Astrocyte (in vitro differentiated cells and primary cell): ENCODE measurements at regions not wholly inside any gene's neighbourhood (a gene's known extent, or its start where the extent isn't known, plus 50 kb on each side); places are given as distances from the start of the nearest gene placed in this dataset.

Source experiments
- DNase-seq: peaks from one replicate; pipeline ENCODE4 v3.0.0-alpha.2; 2010; ENCODE audit warnings: low read depth
- FAIRE-seq: peaks from 2 replicates; lab custom pipeline; 2011; peaks lifted over from hg19 to GRCh38; lab: Jason Lieb, UNC
- H2AFZ ChIP-seq: 2 replicates; pipeline ENCODE4 v1.6.0; 2012; ENCODE audit warnings: low read depth, low read length, inconsistent platforms
- H3K27ac ChIP-seq: 2 replicates; pipeline ENCODE4 v1.5.1; 2011; ENCODE audit warnings: low read depth, low read length, inconsistent platforms
- H3K27me3 ChIP-seq: 2 replicates; pipeline ENCODE4 v1.6.0; 2011; ENCODE audit warnings: low read length, inconsistent platforms; ENCODE audit not compliant: insufficient read depth
- H3K36me3 ChIP-seq: 2 replicates; pipeline ENCODE4 v1.5.1; 2011; ENCODE audit warnings: low read length, inconsistent platforms; ENCODE audit not compliant: insufficient read depth
- H3K4me1 ChIP-seq: 2 replicates; pipeline ENCODE4 v1.5.1; 2011; ENCODE audit warnings: low read length, inconsistent platforms; ENCODE audit not compliant: insufficient read depth
- H3K4me2 ChIP-seq: 2 replicates; pipeline ENCODE4 v1.6.0; 2012; ENCODE audit warnings: low read length, inconsistent platforms
- H3K4me3 ChIP-seq: 2 replicates; pipeline ENCODE4 v1.5.1; 2011; ENCODE audit warnings: low read depth, mild to moderate bottlenecking, low read length, inconsistent platforms; ENCODE audit not compliant: insufficient read depth
- H3K79me2 ChIP-seq: 2 replicates; pipeline ENCODE4 v1.6.0; 2012; ENCODE audit warnings: mild to moderate bottlenecking, low read length, inconsistent platforms; ENCODE audit not compliant: insufficient read depth
- H3K9ac ChIP-seq: 2 replicates; pipeline ENCODE4 v1.6.0; 2012; ENCODE audit warnings: mild to moderate bottlenecking, low read length, inconsistent platforms
- H3K9me3 ChIP-seq: 2 replicates; pipeline ENCODE4 v1.5.1; 2012; ENCODE audit warnings: low read depth, mild to moderate bottlenecking, low read length, inconsistent platforms; ENCODE audit not compliant: insufficient read depth
- H4K20me1 ChIP-seq: 2 replicates; pipeline ENCODE4 v1.6.0; 2012; ENCODE audit warnings: low read length, inconsistent platforms; ENCODE audit not compliant: insufficient read depth
- H3K27ac Mint-ChIP-seq: one replicate; pipeline ENCODE4 v1.8.0; 2021; ENCODE audit warnings: mild to moderate bottlenecking, mixed read lengths; ENCODE audit not compliant: unreplicated experiment
- H3K27me3 Mint-ChIP-seq: one replicate; pipeline ENCODE4 v1.8.0; 2021; ENCODE audit warnings: low read depth, mixed read lengths; ENCODE audit not compliant: unreplicated experiment
- H3K36me3 Mint-ChIP-seq: one replicate; pipeline ENCODE4 v1.8.0; 2021; ENCODE audit warnings: low read depth, mixed read lengths; ENCODE audit not compliant: unreplicated experiment
- H3K4me1 Mint-ChIP-seq: one replicate; pipeline ENCODE4 v1.8.0; 2021; ENCODE audit warnings: low read depth, mixed read lengths; ENCODE audit not compliant: unreplicated experiment
- H3K4me3 Mint-ChIP-seq: one replicate; pipeline ENCODE4 v1.8.0; 2021; ENCODE audit warnings: mild to moderate bottlenecking, moderate library complexity, mixed read lengths; ENCODE audit not compliant: unreplicated experiment
- H3K9me3 Mint-ChIP-seq: one replicate; pipeline ENCODE4 v1.8.0; 2021; ENCODE audit warnings: mild to moderate bottlenecking, mixed read lengths; ENCODE audit not compliant: unreplicated experiment
- EZH2 ChIP-seq: IDR thresholded peaks from 2 replicates; pipeline ENCODE4 v1.6.1; 2012; ENCODE audit warnings: mild to moderate bottlenecking, low read length, inconsistent platforms; ENCODE audit not compliant: insufficient read depth
- TF ChIP-seq, protein P1 (sequence below): IDR thresholded peaks from 2 replicates; pipeline ENCODE4 v1.5.1; 2011; ENCODE audit warnings: low read depth, mild to moderate bottlenecking, inconsistent platforms, low read length, moderate library complexity; ENCODE audit not compliant: insufficient read depth

DNA sequence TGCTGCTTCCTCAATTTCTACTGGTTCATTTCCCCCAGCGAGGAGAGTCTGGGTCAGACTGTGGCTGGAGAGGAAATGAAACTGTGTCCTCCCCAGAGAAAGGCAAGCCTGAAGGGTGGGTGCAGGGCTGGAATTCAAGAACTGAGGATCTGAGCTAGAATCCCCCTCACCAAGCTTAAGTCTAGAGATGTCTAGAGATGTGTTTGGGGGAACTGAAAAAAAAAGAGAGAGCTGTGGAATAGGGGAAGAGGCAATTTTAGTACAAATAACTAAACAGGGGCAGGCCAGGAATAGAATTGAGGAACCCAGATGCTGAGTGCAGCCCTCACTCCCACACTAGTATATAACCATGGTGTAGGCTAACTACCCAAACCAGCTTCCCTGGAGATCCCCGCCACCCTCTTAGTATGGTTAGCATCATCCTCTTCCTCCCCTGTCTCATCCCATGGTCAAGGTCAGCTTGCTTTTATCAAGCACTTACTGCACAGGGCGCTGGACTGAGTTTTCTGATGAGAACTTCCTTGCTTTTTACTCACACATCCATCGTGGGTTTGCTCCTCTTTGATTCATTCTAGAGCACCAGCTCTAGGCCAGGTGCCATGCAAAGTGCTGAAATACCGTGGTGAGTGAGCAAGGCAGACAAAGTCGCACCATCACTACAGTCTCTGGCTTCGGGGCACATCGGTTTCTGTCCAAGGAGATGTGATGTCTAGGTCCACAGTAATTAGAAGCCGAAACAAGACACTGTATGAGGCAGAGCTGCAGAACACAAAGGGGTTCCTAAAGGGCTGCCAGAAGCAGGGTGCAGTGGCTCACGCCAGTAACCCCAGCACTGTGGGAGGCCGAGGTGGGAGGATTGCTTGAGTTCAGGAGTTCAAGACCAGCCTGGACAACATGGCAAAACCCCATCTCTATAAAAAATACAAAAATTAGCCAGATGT, 112.9 kb upstream of the IPO9 start:
- H3K27ac ChIP-seq: peak overlapping the region; percentile 98
- H3K36me3 ChIP-seq: peaks cover 27% of the 10 kb centered on the region
- peak overlapping the region; percentile 100 for H3K27ac Mint-ChIP-seq
- no peak overlapping the region for H3K4me3 ChIP-seq
- H3K79me2 ChIP-seq: peaks cover 76% of the 10 kb centered on the region
- TF ChIP-seq, protein P1, sequence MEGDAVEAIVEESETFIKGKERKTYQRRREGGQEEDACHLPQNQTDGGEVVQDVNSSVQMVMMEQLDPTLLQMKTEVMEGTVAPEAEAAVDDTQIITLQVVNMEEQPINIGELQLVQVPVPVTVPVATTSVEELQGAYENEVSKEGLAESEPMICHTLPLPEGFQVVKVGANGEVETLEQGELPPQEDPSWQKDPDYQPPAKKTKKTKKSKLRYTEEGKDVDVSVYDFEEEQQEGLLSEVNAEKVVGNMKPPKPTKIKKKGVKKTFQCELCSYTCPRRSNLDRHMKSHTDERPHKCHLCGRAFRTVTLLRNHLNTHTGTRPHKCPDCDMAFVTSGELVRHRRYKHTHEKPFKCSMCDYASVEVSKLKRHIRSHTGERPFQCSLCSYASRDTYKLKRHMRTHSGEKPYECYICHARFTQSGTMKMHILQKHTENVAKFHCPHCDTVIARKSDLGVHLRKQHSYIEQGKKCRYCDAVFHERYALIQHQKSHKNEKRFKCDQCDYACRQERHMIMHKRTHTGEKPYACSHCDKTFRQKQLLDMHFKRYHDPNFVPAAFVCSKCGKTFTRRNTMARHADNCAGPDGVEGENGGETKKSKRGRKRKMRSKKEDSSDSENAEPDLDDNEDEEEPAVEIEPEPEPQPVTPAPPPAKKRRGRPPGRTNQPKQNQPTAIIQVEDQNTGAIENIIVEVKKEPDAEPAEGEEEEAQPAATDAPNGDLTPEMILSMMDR: no peak
- H3K4me1 Mint-ChIP-seq: peaks cover 54% of the 10 kb centered on the region
- H3K27me3 Mint-ChIP-seq: no peaks in the 10 kb centered on the region
- no peak for DNase-seq
- H3K4me3 Mint-ChIP-seq: peak overlapping the region; percentile 46
- H3K9me3 ChIP-seq: no peaks in the 10 kb centered on the region
- peaks cover 73% of the 10 kb centered on the region for H3K4me1 ChIP-seq
- H3K9ac ChIP-seq: peak overlapping the region; percentile 70
- peaks cover 7% of the 10 kb centered on the region for H4K20me1 ChIP-seq
- no peak overlapping the region for H2AFZ ChIP-seq
- H3K36me3 Mint-ChIP-seq: peaks cover 15% of the 10 kb centered on the region
- FAIRE-seq: no peak
- H3K4me2 ChIP-seq: peak overlapping the region; percentile 61
- no peaks in the 10 kb centered on the region for H3K27me3 ChIP-seq
- no peaks in the 10 kb centered on the region for H3K9me3 Mint-ChIP-seq

GRCh38 chr1:201716742-201717135, 112.2 kb upstream of the IPO9 start:
- Mint-ChIP-seq H3K4me3 (no peak overlapping the region), H3K27me3 (no peaks in the 10 kb centered on the region), H3K27ac (peak overlapping the region; percentile 100), H3K4me1 (peaks cover 56% of the 10 kb centered on the region), H3K36me3 (peaks cover 15% of the 10 kb centered on the region), H3K9me3 (no peaks in the 10 kb centered on the region)
- Histone ChIP-seq H2AFZ (no peak overlapping the region), H3K4me1 (peaks cover 73% of the 10 kb centered on the region), H3K4me3 (no peak overlapping the region), H3K79me2 (peaks cover 74% of the 10 kb centered on the region), H3K9ac (no peak overlapping the region), H3K4me2 (no peak overlapping the region), H3K36me3 (peaks cover 27% of the 10 kb centered on the region), H3K27ac (peak overlapping the region; percentile 98), H4K20me1 (peaks cover 7% of the 10 kb centered on the region), H3K9me3 (no peaks in the 10 kb centered on the region), H3K27me3 (no peaks in the 10 kb centered on the region)
- TF ChIP-seq, protein P1: no peak
- no peak for TF ChIP-seq EZH2
- no peak for DNase-seq
- no peak for FAIRE-seq

DNA sequence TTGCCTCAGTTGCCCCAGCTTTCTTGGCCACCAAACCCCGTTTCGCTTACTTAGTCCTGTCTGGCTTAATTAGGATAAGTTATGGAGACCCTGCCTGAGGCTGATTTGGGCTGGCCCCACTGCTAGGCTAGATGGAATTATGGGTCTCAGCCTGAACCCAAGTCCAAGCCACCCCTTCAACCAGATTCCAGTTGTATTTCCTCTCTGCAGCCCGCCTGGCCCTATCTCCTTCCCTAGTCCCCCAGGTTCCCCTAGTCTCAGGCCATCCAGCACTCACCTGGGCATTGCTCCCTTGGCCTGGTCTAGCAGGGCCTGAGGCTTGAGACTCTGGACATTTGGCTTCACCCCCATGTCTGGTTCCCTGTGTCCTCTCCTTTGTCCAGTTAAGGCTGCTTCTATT, 111.7 kb upstream of the IPO9 start:
- Histone ChIP-seq H3K9ac (no peak overlapping the region), H3K27me3 (no peaks in the 10 kb centered on the region), H3K79me2 (peaks cover 71% of the 10 kb centered on the region), H3K36me3 (peaks cover 28% of the 10 kb centered on the region), H3K4me2 (no peak overlapping the region), H3K27ac (no peak overlapping the region), H3K4me3 (no peak overlapping the region), H3K9me3 (no peaks in the 10 kb centered on the region), H2AFZ (no peak overlapping the region), H4K20me1 (peaks cover 10% of the 10 kb centered on the region), H3K4me1 (peaks cover 72% of the 10 kb centered on the region)
- Mint-ChIP-seq H3K9me3 (no peaks in the 10 kb centered on the region), H3K27ac (peak overlapping the region; percentile 47), H3K4me3 (no peak overlapping the region), H3K36me3 (peaks cover 15% of the 10 kb centered on the region), H3K27me3 (no peaks in the 10 kb centered on the region), H3K4me1 (peaks cover 55% of the 10 kb centered on the region)
- FAIRE-seq (no peak), DNase-seq (no peak)
- TF ChIP-seq, protein P1: no peak
- TF ChIP-seq EZH2: no peak
